ENCODE measurements at regions not wholly inside any gene's neighbourhood (a gene's known extent, or its start where the extent isn't known, plus 50 kb on each side); places are given as distances from the start of the nearest gene placed in this dataset.

- no peak for ATAC-seq (ENCODE audit: low FRiP score)
- TF ChIP-seq, protein P1, sequence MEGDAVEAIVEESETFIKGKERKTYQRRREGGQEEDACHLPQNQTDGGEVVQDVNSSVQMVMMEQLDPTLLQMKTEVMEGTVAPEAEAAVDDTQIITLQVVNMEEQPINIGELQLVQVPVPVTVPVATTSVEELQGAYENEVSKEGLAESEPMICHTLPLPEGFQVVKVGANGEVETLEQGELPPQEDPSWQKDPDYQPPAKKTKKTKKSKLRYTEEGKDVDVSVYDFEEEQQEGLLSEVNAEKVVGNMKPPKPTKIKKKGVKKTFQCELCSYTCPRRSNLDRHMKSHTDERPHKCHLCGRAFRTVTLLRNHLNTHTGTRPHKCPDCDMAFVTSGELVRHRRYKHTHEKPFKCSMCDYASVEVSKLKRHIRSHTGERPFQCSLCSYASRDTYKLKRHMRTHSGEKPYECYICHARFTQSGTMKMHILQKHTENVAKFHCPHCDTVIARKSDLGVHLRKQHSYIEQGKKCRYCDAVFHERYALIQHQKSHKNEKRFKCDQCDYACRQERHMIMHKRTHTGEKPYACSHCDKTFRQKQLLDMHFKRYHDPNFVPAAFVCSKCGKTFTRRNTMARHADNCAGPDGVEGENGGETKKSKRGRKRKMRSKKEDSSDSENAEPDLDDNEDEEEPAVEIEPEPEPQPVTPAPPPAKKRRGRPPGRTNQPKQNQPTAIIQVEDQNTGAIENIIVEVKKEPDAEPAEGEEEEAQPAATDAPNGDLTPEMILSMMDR (IDR thresholded peaks at IDR 0.05) = no peak
These were observed 130.9 kb upstream of the TET2 start for GRCh38 chr4:105015750-105016149.

GRCh38 chr4:105022811-105023667 lies 123.6 kb upstream of the TET2 start:
- DNase-seq (ENCODE audit: low spot score) = no peak
- no peak for ATAC-seq (ENCODE audit: low FRiP score)
- TF ChIP-seq, protein P1 (IDR thresholded peaks at IDR 0.05) = no peak

More at GRCh38 chr4:105015750-105016149, 130.9 kb upstream of the TET2 start:
- DNase-seq (ENCODE audit: low spot score) = no peak

- no peak for ATAC-seq (ENCODE audit: low FRiP score)
- TF ChIP-seq, protein P1 (IDR thresholded peaks at IDR 0.05) = no peak
These were observed 123.0 kb upstream of the TET2 start for GRCh38 chr4:105023668-105024055.

GRCh38 chr4:105025263-105026017 lies 121.2 kb upstream of the TET2 start:
- ATAC-seq (ENCODE audit: low FRiP score) (no peak), DNase-seq (ENCODE audit: low spot score) (no peak)
- TF ChIP-seq, protein P1 (IDR thresholded peaks at IDR 0.05) = no peak

More at GRCh38 chr4:105023668-105024055, 123.0 kb upstream of the TET2 start:
- no peak for DNase-seq (ENCODE audit: low spot score)

- no peak for ATAC-seq (ENCODE audit: low FRiP score)
- TF ChIP-seq, protein P1 (IDR thresholded peaks at IDR 0.05) = no peak
These were observed 109.7 kb upstream of the TET2 start for GRCh38 chr4:105036991-105037390.

DNA sequence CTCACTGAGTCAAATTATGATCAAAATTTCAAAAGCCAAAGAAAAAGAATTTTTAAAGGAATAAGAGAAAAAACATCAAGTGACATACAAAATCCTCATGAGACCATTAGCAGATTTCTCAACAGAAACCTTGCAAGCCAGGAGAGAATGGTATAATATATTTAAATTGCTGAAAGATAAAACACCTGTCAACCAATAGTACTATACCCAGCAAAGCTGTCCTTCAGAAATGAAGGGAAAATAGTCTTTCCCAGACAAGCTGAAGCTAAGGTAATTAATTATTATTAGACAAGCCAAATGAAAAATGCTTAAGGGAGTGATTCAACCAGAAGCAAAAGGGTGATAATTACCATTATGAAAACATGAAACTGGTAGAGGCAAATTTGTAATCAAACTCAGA lies 104.2 kb upstream of the TET2 start:
- DNase-seq (ENCODE audit: low spot score) (no peak), ATAC-seq (ENCODE audit: low FRiP score) (no peak)
- TF ChIP-seq, protein P1 (IDR thresholded peaks at IDR 0.05) = no peak

More at GRCh38 chr4:105036991-105037390, 109.7 kb upstream of the TET2 start:
- no peak for DNase-seq (ENCODE audit: low spot score)

Data from omental fat pad (tissue), 3 donors.